GM21390 (cell line): ENCODE measurements at regions not wholly inside any gene's neighbourhood (a gene's known extent, or its start where the extent isn't known, plus 50 kb on each side); places are given as distances from the start of the nearest gene placed in this dataset.

ENCODE experiments used
- ATAC-seq: cut with Tn5 transposase; IDR thresholded peaks from one replicate; pipeline ENCODE4 v1.9.1; 2021; ENCODE audit not compliant: unreplicated experiment

- ATAC-seq = no peak
Measured at GRCh38 chr1:25106976-25107642, 125.2 kb downstream of the SYF2 start.

- no peak for ATAC-seq
Measured at GRCh38 chr1:25106352-25106751, 126.0 kb downstream of the SYF2 start.

DNA sequence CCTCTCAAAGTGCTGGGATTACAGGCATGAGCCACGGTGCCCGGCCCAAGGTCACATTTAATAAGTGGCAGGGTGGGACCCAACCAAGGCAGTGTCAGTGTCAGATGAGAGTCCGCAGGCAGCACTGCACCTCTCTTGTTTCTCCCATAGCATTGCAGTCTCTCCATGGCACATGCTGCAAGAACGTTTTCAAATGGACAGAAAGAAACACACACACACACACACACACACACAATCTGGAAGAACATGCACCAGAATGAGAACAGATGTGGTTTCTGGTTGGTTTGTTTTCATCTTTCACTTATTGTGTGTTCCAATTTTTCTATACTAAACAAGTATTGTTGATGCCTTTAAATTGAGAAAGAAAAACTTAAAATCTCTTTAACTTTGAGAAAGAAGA is 126.5 kb downstream of the SYF2 start:
- ATAC-seq = no peak

DNA sequence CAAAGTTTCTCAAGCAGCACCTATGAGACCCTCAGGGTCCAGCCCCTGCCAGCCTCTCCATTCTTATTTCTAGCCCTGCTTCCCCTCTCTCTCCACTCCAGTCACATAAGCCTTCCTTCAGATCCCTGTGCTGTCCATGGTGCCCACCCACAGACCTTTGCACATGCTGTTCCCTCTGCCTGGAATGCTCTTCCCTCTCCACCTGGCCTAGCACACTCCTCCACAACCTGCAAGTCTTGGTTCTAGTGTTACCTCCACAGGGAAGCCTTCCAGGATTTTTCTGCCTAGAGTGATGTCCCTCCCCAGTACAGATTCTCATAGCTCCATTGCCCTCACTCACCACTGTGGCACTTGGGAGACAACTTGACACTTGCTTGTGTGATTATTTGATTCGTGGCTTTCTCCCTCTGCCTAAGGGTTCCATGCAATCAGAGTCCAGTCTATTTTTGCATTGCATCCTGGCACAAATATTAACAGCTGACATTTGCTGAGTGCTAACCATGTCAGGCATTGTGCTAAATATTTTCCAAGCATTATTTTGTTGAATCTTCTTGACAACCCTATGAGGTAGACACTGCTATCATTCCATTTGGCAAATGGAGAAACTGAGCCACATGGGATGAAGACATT is 127.3 kb downstream of the SYF2 start:
- ATAC-seq = no peak

DNA sequence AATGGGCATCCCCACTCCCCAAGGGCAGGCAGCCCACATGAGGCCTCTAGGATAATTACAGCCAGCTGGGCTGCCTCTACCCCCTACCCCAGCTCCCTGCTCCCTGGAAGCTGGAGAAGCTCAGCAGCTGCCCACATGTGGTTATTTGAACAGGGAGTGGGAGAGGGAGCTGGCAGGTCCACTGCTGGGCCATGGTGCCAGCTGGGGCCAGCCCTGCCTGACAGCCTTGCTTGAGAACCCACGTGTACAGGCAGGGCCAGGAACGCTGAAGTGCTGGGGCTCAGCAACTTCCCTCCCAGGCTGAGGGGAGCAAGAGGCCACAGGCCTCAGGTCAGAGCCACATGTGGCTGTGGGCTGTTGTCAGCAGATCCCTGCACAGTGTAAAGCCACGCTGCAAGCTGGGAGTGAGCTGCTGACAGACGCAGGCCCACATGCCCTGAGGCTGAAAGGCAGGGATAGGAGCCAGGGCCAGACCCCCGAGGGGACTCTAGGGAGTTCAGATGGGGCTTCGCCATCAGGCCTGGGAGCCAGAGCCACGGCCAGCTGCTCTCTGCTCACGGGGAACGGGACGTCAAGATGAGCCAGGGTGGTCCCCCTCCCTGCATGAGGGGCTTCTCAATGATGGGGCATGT is 129.0 kb downstream of the SYF2 start:
- no peak for ATAC-seq

- ATAC-seq = no peak
Measured at GRCh38 chr1:25100151-25100833, 132.0 kb downstream of the SYF2 start.

- no peak for ATAC-seq
Measured at GRCh38 chr1:25099343-25099951, 132.9 kb downstream of the SYF2 start.

DNA sequence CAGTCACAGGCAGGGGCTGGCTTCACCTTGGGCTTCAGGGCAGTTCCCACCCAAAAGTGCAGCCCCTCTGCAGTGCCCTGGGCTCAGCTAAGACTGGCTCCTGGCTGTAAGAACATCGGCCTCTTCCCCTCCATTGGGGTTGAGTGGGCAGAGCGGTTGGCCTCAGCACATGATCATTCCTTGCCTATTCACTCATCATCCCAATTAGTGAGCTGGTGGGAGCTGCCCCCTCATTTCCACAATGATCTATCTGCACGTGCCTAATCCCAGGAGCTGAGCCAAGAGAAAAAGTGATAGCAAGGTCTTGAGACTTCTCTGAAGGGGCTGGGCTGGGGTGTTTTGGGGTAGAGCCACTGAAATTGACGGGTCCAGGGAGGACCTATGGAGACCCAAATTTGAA is 133.6 kb downstream of the SYF2 start:
- ATAC-seq = no peak

DNA sequence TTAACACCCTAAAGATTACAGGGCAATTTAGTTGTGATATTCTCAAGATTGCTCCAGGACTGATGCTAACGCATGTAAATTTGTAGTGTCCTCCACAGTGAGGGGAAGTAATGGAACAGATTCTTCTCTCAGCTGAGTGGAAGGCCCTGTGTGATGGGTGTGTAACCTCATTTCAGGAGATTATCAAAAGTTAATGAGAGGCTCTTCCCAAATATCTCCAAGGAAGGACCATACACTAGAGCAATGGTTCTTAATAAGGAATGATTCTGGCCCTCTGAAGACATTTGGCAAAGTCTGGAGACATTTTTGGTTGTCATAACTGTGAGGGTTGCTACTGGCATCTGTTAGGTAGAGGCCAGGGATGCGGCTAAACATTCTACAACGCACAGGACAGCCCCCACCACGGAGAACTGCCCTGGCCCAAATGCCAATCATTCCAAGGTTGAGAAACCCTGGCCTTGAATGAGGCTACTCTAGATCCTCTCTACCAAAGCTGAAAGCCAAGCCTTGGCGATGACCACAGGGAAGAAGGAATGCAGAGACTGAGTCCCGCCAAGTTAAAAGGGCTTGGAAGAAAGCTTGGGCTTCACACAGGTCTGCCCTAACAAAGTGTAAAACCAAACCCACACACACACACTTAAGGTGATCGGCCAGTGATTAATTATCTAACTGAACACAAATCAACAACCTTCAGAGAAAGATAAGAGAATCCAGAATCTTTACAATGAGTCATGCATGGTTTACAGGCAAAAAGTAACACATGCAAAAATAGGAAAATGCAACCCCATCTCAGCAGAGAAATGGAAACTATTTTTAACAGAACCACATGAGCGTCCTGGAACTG is 135.8 kb downstream of the SYF2 start:
- ATAC-seq = no peak

DNA sequence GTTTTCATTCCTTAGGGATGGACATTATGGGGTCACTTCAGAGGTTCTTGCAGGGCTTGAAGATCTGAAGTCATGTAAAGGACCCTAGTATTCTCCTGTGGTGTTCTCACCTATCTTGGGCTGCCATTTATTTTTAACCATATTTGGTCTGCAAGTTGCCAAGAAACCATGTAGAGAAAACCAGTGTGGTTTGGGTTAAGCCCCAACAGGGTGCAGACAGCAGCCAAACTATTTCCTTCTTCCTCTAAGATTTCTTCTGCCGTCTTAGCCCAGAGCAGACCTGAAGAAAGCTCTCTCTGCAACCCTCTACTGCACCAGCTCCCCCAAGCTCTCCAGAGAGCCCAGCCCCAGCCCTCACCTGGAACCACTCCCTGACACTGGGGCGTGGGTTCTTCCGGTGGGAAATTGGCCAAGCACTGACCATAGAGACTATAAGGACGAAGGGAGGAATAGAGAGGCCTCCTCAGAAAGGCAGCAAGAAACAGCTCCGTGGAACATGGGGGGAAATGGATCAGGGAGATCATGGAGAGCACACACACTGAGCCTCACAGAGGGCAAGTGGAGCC is 136.6 kb downstream of the SYF2 start:
- no peak for ATAC-seq

- no peak for ATAC-seq
Measured at GRCh38 chr1:25094995-25095394, 137.3 kb downstream of the SYF2 start.

DNA sequence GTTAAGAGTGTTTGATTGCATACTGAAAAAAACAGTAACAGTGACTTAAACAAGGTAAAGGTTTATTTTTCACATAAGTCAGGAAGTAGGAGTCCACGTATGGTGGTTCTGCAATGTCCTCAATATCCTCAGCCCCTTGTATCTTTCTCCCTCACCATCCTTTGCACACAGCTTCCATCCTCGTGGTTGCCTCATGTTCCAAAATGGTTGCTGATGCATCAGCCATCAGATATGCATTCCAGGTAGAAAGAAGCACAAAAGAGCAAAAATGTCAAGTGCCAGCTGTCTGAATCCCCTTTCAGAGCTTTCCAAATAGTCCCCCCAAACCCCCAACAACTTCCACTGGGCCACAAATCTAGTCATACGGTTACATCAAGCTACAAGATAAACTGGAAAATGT is 138.1 kb downstream of the SYF2 start:
- no peak for ATAC-seq

DNA sequence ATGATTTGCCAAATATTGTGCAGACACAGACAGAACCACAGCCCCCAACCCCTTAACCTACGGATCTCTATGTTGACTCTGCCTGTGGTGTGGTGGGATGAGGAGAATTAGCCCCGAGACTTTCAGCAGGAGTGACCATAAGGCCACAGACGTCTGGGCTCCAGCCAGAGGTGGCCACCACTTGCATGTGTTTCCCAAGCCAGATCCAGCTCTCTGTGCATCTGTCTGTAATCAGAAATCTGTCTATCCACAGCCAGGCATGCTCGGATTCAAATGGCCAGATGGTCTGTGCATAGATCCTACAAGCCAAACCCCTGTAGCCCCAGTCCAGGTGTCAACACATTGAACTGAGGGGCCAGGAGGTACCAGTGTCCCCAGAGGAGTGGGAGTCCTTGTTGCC is 140.6 kb downstream of the SYF2 start:
- ATAC-seq = no peak

- ATAC-seq = no peak
Measured at GRCh38 chr1:25090707-25091422, 141.4 kb downstream of the SYF2 start.

- no peak for ATAC-seq
Measured at GRCh38 chr1:25089772-25090171, 142.5 kb downstream of the SYF2 start.

- no peak for ATAC-seq
Measured at GRCh38 chr1:25088946-25089345, 143.4 kb downstream of the SYF2 start.

DNA sequence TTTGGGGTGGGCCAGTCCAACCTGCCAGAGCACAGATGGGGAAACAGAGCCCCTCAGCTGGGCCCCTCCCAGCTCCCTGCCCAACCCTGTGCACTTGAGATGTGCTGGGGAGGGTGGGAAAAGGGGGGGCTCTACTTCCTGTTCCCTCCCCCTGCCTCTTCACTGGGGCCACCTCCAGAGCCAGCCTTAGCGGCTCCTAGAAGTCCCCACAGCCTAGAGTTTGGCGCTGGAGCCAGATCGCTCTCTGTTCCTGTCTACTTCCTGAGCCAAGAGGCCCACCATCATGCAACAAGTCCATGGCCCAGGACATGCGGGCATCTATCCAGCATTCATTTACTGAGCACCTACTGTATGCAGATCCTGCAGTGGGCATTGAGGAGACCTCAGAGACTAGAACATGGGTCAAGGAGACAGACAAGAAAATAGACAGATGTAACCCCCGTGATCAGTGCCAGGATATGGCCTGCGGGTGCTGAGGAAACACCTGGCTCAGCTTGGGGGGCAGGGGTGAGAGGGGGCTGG is 144.1 kb downstream of the SYF2 start:
- ATAC-seq = no peak

GRCh38 chr1:25086518-25087079 is 145.7 kb downstream of the SYF2 start:
- no peak for ATAC-seq

GRCh38 chr1:25084407-25084806 is 147.9 kb downstream of the SYF2 start:
- ATAC-seq = no peak
